Fibroblast of lung (primary cell): ENCODE measurements at regions not wholly inside any gene's neighbourhood (a gene's known extent, or its start where the extent isn't known, plus 50 kb on each side); places are given as distances from the start of the nearest gene placed in this dataset.

Experiments
- DNase-seq, 2 donors: peaks; one replicate each; pipeline versions ENCODE4 v3.0.0 to v3.0.0-alpha.2; 2010; ENCODE audit warnings: low read depth in 2 of 2
- H2AFZ ChIP-seq: 2 replicates; pipeline ENCODE4 v1.5.1; 2012; ENCODE audit warnings: low read length, control low read depth, inconsistent platforms
- H3K27ac ChIP-seq: 2 replicates; pipeline ENCODE4 v1.5.1; 2011; ENCODE audit warnings: low read length, control low read depth; ENCODE audit not compliant: insufficient read depth
- H3K27me3 ChIP-seq: 2 replicates; pipeline ENCODE4 v1.5.1; 2011; ENCODE audit warnings: mild to moderate bottlenecking, low read length; ENCODE audit not compliant: control insufficient read depth, insufficient read depth
- H3K36me3 ChIP-seq: 2 replicates; pipeline ENCODE4 v1.5.1; 2011; ENCODE audit warnings: low read length; ENCODE audit not compliant: control insufficient read depth, insufficient read depth
- H3K4me1 ChIP-seq: 2 replicates; pipeline ENCODE4 v1.5.1; 2011; ENCODE audit warnings: low read length; ENCODE audit not compliant: control insufficient read depth, insufficient read depth; ENCODE audit errors: extremely low read depth
- H3K4me2 ChIP-seq: 2 replicates; pipeline ENCODE4 v1.5.1; 2011; ENCODE audit warnings: low read length, control low read depth; ENCODE audit not compliant: insufficient read depth; ENCODE audit errors: extremely low read depth
- H3K4me3 ChIP-seq, 4 experiments: fragments of 200-600 bp in 1 of 4; sonication (generic) in 1 of 4; replicated peaks in 1 of 4; 2 replicates each; pipeline ENCODE4 v1.5.1; 2011 to 2016; ENCODE audit warnings: low read length in 4 of 4, low read depth in 3 of 4, mild to moderate bottlenecking in 3 of 4, control low read depth in 2 of 4, inconsistent platforms in 1 of 4, mixed read lengths in 1 of 4; ENCODE audit not compliant: insufficient read depth in 1 of 4; ENCODE audit errors: control extremely low read depth in 1 of 4
- H3K79me2 ChIP-seq: 2 replicates; pipeline ENCODE4 v1.5.1; 2012; ENCODE audit warnings: mild to moderate bottlenecking, low read length, inconsistent platforms; ENCODE audit not compliant: control insufficient read depth, insufficient read depth
- H3K9ac ChIP-seq: 2 replicates; pipeline ENCODE4 v1.5.1; 2011; ENCODE audit warnings: mild to moderate bottlenecking, low read length, control low read depth; ENCODE audit not compliant: insufficient read depth
- H3K9me3 ChIP-seq: 2 replicates; pipeline ENCODE4 v1.5.1; 2012; ENCODE audit warnings: low read depth, low read length; ENCODE audit not compliant: control insufficient read depth, insufficient read depth
- H4K20me1 ChIP-seq: 2 replicates; pipeline ENCODE4 v1.5.1; 2011; ENCODE audit warnings: low read length; ENCODE audit not compliant: control insufficient read depth, insufficient read depth; ENCODE audit errors: extremely low read depth
- CTCF ChIP-seq, 2 donors: IDR thresholded peaks in 1 of 2; conservative IDR thresholded peaks in 1 of 2; 1 replicate in 1 of 2; 2 replicates in 1 of 2; pipeline ENCODE4 v1.5.1; 2011 to 2012; ENCODE audit warnings: low read length in 2 of 2, control low read depth in 1 of 2, inconsistent platforms in 1 of 2, low read depth in 1 of 2, mild to moderate bottlenecking in 1 of 2
- EZH2 ChIP-seq: IDR thresholded peaks from 2 replicates; pipeline ENCODE4 v1.5.1; 2012; ENCODE audit warnings: low read length, control low read depth, mild to moderate bottlenecking; ENCODE audit errors: missing control alignments

- no peak overlapping the region for H3K4me2 ChIP-seq
- no peak overlapping the region for H3K4me3 ChIP-seq
- no peaks in the 10 kb centered on the region for H3K9me3 ChIP-seq
- no peaks in the 10 kb centered on the region for H4K20me1 ChIP-seq
- H3K79me2 ChIP-seq: no peaks in the 10 kb centered on the region
- no peak for TF ChIP-seq CTCF (conservative IDR thresholded peaks at IDR 0.05 in 1 of 2, IDR thresholded peaks at IDR 0.05 in 1 of 2; ENCODE audit: low read depth in 1 of 2, low read length in 2 of 2)
- TF ChIP-seq EZH2: no peak
- no peaks in the 10 kb centered on the region for H3K36me3 ChIP-seq
- H3K9ac ChIP-seq: no peak overlapping the region
- no peaks in the 10 kb centered on the region for H3K4me1 ChIP-seq
- no peak for DNase-seq
- H2AFZ ChIP-seq: no peak overlapping the region
- no peaks in the 10 kb centered on the region for H3K27me3 ChIP-seq
- H3K27ac ChIP-seq: no peak overlapping the region
Observed at GRCh38 chr3:74426571-74426970, 187.9 kb downstream of the CNTN3 start.

- Histone ChIP-seq H3K27ac (no peak overlapping the region), H3K4me1 (no peaks in the 10 kb centered on the region), H3K79me2 (no peaks in the 10 kb centered on the region), H3K9ac (no peak overlapping the region), H3K4me2 (no peak overlapping the region), H2AFZ (no peak overlapping the region), H3K27me3 (no peaks in the 10 kb centered on the region), H4K20me1 (no peaks in the 10 kb centered on the region), H3K9me3 (no peaks in the 10 kb centered on the region), H3K4me3 (no peak overlapping the region), H3K36me3 (no peaks in the 10 kb centered on the region)
- TF ChIP-seq EZH2 (no peak), CTCF (conservative IDR thresholded peaks at IDR 0.05 in 1 of 2, IDR thresholded peaks at IDR 0.05 in 1 of 2; ENCODE audit: low read depth in 1 of 2, low read length in 2 of 2) (no peak)
- DNase-seq: no peak
Observed at GRCh38 chr3:74423867-74424266, 190.6 kb downstream of the CNTN3 start.

- H3K27me3 ChIP-seq: no peaks in the 10 kb centered on the region
- H3K4me2 ChIP-seq: no peak overlapping the region
- H2AFZ ChIP-seq: no peak overlapping the region
Observed at GRCh38 chr3:74420538-74421124, 193.8 kb downstream of the CNTN3 start.

More at GRCh38 chr3:74420538-74421124, 193.8 kb downstream of the CNTN3 start:
- no peak overlapping the region for H3K27ac ChIP-seq
- TF ChIP-seq CTCF (conservative IDR thresholded peaks at IDR 0.05 in 1 of 2, IDR thresholded peaks at IDR 0.05 in 1 of 2; ENCODE audit: low read depth in 1 of 2, low read length in 2 of 2): no peak
- H3K9me3 ChIP-seq: no peaks in the 10 kb centered on the region
- no peak for DNase-seq
- H3K4me1 ChIP-seq: no peaks in the 10 kb centered on the region
- H3K36me3 ChIP-seq: no peaks in the 10 kb centered on the region
- H3K79me2 ChIP-seq: no peaks in the 10 kb centered on the region
- no peaks in the 10 kb centered on the region for H4K20me1 ChIP-seq
- no peak overlapping the region for H3K9ac ChIP-seq
- H3K4me3 ChIP-seq: no peak overlapping the region
